A549 (cell line): ENCODE measurements at regions not wholly inside any gene's neighbourhood (a gene's known extent, or its start where the extent isn't known, plus 50 kb on each side); places are given as distances from the start of the nearest gene placed in this dataset.

Experiments
- ATAC-seq, 2 experiments: fragments of 200-7000 bp in 1 of 2; fragments of >200 bp in 1 of 2; cut with Nextera tagmentation in 1 of 2; cut with Tn5 transposase in 1 of 2; 3 replicates each; pipeline versions ENCODE4 v1.8.0 to v1.9.1; 2018 to 2020; ENCODE audit warnings: mild to moderate bottlenecking in 1 of 2, moderate library complexity in 1 of 2
- CTCF ChIA-PET: fragments of 300-600 bp; sonication (Branson Sonifier 250); formaldehyde crosslinking; extraction: SDS; loops from one replicate; lab custom pipeline; 2021; ENCODE audit warnings: antibody characterized with exemption, inconsistent platforms; lab: Yijun Ruan, JAX
- POLR2A ChIA-PET: fragments of 350-600 bp; formaldehyde crosslinking; extraction: SDS; loops from one replicate; lab custom pipeline; 2021; ENCODE audit warnings: antibody characterized with exemption, inconsistent platforms; lab: Yijun Ruan, JAX
- DNase-seq, 2 experiments: peaks; one replicate each; pipeline versions ENCODE4 v3.0.0 to v3.0.0-alpha.2; 2011 to 2016; ENCODE audit warnings: low read depth in 1 of 2, low spot score in 1 of 2
- FAIRE-seq: peaks from 2 replicates; lab custom pipeline; 2011; peaks lifted over from hg19 to GRCh38; lab: Jason Lieb, UNC
- H3K27ac ChIP-seq, 2 experiments: fragments of >200 bp; sonication (Bioruptor Twin); formaldehyde crosslinking; 3 replicates each; pipeline ENCODE4 v1.5.1; 2016 to 2017
- H3K4me1 ChIP-seq: fragments of >200 bp; sonication (Bioruptor Twin); formaldehyde crosslinking; 3 replicates; pipeline ENCODE4 v1.6.1; 2016
- H3K4me2 ChIP-seq: fragments of >200 bp; sonication (Bioruptor Twin); formaldehyde crosslinking; 3 replicates; pipeline ENCODE4 v1.6.1; 2016
- H3K4me3 ChIP-seq: fragments of >200 bp; sonication (Bioruptor Twin); formaldehyde crosslinking; 3 replicates; pipeline ENCODE4 v1.5.1; 2016
- H3K9me3 ChIP-seq: fragments of >200 bp; sonication (Bioruptor Twin); formaldehyde crosslinking; 3 replicates; pipeline ENCODE4 v1.6.1; 2016
- BHLHE40 ChIP-seq: IDR thresholded peaks from 2 replicates; pipeline ENCODE4 v1.6.1; 2012; ENCODE audit warnings: low read depth, low read length, inconsistent platforms
- CBX8 ChIP-seq: fragments of 200-600 bp; sonication (generic); IDR thresholded peaks from 2 replicates; pipeline ENCODE4 v1.6.1; 2016
- CHD2 ChIP-seq: fragments of 150-350 bp; IDR thresholded peaks from 2 replicates; pipeline ENCODE4 v1.6.1; 2014; ENCODE audit warnings: low read length; ENCODE audit not compliant: partially characterized antibody
- EHF ChIP-seq: fragments of 250-450 bp; sonication (Bioruptor Pico); IDR thresholded peaks from 2 replicates; pipeline ENCODE4 v1.5.0; 2020; ENCODE audit warnings: mild to moderate bottlenecking
- EHMT2 ChIP-seq: fragments of 200-600 bp; sonication (generic); IDR thresholded peaks from 2 replicates; pipeline ENCODE4 v1.6.1; 2016; ENCODE audit warnings: antibody characterized with exemption, low read depth, mild to moderate bottlenecking, moderate library complexity
- KDM1A ChIP-seq: fragments of 200-600 bp; sonication (generic); IDR thresholded peaks from 2 replicates; pipeline ENCODE4 v1.6.1; 2016; ENCODE audit warnings: low read depth, mild to moderate bottlenecking
- KDM5A ChIP-seq: fragments of 200-600 bp; sonication (generic); IDR thresholded peaks from 2 replicates; pipeline ENCODE4 v1.6.1; 2016; ENCODE audit warnings: antibody characterized with exemption, mild to moderate bottlenecking
- MAFK ChIP-seq: fragments of 450-650 bp; IDR thresholded peaks from 2 replicates; pipeline ENCODE4 v1.6.1; 2014; ENCODE audit not compliant: partially characterized antibody
- NR3C1 ChIP-seq: fragments of >200 bp; sonication (Bioruptor Twin); formaldehyde crosslinking; IDR thresholded peaks from 3 replicates; pipeline ENCODE4 v1.6.1; 2017
- RAD21 ChIP-seq, 2 experiments: fragments of >200 bp in 1 of 2; sonication (Bioruptor Twin) in 1 of 2; formaldehyde crosslinking in 1 of 2; IDR thresholded peaks in 1 of 2; conservative IDR thresholded peaks in 1 of 2; 2 replicates in 1 of 2; 3 replicates in 1 of 2; pipeline ENCODE4 v1.6.1; 2012 to 2018; ENCODE audit warnings: inconsistent platforms in 1 of 2
- RARB ChIP-seq: fragments of 250-450 bp; sonication (Bioruptor Pico); IDR thresholded peaks from 2 replicates; pipeline ENCODE4 v1.8.0; 2021; ENCODE audit warnings: mild to moderate bottlenecking, moderate library complexity
- RCOR1 ChIP-seq: fragments of 150-350 bp; IDR thresholded peaks from 2 replicates; pipeline ENCODE4 v1.6.1; 2014; ENCODE audit warnings: antibody characterized with exemption, low read length, low read depth
- RFX5 ChIP-seq: fragments of 450-650 bp; IDR thresholded peaks from 2 replicates; pipeline ENCODE4 v1.7.1; 2014; ENCODE audit warnings: antibody characterized with exemption, mild to moderate bottlenecking, moderate library complexity
- SMC3 ChIP-seq: fragments of >200 bp; sonication (Bioruptor Twin); formaldehyde crosslinking; IDR thresholded peaks from 3 replicates; pipeline ENCODE4 v1.6.1; 2018; ENCODE audit warnings: inconsistent platforms
- ZFP36 ChIP-seq: fragments of 450-650 bp; IDR thresholded peaks from 2 replicates; pipeline ENCODE4 v1.6.1; 2014; ENCODE audit warnings: borderline replicate concordance; ENCODE audit not compliant: partially characterized antibody
- WGBS: methylation state at CpG from one replicate; pipeline ENCODE4 v1.1.6; 2017; ENCODE audit errors: missing lambda C conversion rate; 5-methylcytosine and 5-hydroxymethylcytosine counted together
- TF ChIP-seq, protein P1 (sequence below): IDR thresholded peaks from 2 replicates; pipeline ENCODE4 v1.6.1; 2012; ENCODE audit warnings: low read depth, borderline replicate concordance
- TF ChIP-seq, protein P2 (sequence below): fragments of >200 bp; sonication (Bioruptor Twin); formaldehyde crosslinking; IDR thresholded peaks from 3 replicates; pipeline ENCODE4 v1.5.1; 2016
- TF ChIP-seq, protein P3 (sequence below): fragments of >200 bp; sonication (Bioruptor Twin); formaldehyde crosslinking; IDR thresholded peaks from 3 replicates; pipeline ENCODE4 v1.6.1; 2016
- TF ChIP-seq, protein P4 (sequence below): IDR thresholded peaks from 2 replicates; pipeline ENCODE4 v1.6.1; 2012

DNA sequence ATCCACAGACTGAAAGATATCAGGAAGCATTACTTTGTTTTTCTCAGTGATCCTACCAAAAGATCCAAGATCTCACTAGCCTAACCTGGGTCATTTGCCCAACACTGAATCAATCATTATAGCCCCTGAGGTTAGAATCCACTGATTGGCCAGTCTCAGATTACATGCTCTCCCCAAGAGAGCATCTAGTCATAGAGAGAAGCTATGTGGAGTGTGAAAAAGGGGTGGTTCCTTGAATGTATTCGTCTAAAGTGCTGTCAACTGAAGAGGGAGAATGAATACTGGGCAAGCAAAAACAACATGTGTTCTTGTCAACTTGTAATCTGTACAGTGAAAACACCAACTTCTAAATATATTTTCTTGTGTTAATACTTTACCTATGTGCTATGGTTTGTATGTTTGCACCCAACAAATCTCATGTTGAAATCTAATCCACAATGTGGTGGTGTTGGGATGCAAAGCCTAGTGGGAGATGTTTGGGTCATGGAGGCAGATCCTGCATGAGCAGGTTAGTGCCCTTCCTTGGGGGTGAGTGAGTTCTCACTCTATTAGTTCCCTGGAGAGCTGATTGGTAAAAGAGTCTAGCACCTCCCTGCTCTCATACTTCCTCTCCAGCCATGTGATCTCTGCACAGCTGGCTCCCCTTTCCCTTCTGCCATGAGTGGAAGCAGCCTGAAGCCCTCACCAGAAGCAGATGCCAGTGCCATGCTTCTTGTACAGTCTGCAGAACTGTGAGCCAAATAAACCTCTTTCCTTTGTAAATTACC lies 60.3 kb upstream of the PJA2 start:
- no peak for FAIRE-seq

DNA sequence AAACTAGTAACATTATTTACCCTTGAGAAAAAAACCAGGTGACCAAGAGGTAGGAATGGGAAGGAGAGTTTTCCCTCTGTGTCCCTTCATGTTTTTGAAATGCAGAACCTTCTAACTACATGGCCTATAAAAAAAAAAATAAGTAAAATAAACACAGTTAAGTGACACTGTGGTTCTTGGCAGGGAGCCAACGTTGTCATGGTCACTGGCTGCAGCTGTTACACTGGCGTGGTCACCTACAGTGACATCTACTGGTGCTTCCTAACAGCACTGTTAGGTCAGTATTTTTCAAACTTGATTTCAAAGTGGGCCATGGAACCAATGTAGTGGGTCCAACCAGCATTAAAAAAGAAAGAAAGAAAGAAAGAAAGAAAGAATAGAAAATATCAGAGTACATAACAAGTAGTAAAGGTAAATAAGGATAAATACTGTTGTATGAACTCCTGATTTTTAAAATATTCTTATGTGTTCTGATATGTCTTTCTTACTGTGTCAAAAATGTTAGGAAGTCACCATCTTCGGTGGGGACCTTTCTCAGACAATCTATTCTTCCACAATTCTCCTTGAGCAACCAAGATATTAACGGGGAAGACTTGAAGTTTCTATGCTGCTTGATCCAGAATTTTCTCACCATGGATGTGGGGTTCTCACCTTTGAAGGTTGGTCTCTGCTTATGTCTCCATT lies 59.1 kb upstream of the PJA2 start:
- 0 out of 3 replicates have a peak overlapping the region, but pooled peaks have one; percentile 22 for H3K4me2 ChIP-seq
- TF ChIP-seq SMC3 (peak; percentile 84), RAD21 (conservative IDR thresholded peaks at IDR 0.05 in 1 of 2, IDR thresholded peaks at IDR 0.05 in 1 of 2) (peak; percentile 71 to 77), EHF (CRISPR knock-in tag) (no peak), EHMT2 (no peak), CBX8 (no peak), KDM5A (no peak), KDM1A (no peak)
- TF ChIP-seq, protein P1, sequence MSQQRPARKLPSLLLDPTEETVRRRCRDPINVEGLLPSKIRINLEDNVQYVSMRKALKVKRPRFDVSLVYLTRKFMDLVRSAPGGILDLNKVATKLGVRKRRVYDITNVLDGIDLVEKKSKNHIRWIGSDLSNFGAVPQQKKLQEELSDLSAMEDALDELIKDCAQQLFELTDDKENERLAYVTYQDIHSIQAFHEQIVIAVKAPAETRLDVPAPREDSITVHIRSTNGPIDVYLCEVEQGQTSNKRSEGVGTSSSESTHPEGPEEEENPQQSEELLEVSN: no peak
- TF ChIP-seq, protein P2, sequence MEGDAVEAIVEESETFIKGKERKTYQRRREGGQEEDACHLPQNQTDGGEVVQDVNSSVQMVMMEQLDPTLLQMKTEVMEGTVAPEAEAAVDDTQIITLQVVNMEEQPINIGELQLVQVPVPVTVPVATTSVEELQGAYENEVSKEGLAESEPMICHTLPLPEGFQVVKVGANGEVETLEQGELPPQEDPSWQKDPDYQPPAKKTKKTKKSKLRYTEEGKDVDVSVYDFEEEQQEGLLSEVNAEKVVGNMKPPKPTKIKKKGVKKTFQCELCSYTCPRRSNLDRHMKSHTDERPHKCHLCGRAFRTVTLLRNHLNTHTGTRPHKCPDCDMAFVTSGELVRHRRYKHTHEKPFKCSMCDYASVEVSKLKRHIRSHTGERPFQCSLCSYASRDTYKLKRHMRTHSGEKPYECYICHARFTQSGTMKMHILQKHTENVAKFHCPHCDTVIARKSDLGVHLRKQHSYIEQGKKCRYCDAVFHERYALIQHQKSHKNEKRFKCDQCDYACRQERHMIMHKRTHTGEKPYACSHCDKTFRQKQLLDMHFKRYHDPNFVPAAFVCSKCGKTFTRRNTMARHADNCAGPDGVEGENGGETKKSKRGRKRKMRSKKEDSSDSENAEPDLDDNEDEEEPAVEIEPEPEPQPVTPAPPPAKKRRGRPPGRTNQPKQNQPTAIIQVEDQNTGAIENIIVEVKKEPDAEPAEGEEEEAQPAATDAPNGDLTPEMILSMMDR: peak; percentile 79
- TF ChIP-seq, protein P3, sequence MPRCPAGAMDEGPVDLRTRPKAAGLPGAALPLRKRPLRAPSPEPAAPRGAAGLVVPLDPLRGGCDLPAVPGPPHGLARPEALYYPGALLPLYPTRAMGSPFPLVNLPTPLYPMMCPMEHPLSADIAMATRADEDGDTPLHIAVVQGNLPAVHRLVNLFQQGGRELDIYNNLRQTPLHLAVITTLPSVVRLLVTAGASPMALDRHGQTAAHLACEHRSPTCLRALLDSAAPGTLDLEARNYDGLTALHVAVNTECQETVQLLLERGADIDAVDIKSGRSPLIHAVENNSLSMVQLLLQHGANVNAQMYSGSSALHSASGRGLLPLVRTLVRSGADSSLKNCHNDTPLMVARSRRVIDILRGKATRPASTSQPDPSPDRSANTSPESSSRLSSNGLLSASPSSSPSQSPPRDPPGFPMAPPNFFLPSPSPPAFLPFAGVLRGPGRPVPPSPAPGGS: no peak
- TF ChIP-seq, protein P4, sequence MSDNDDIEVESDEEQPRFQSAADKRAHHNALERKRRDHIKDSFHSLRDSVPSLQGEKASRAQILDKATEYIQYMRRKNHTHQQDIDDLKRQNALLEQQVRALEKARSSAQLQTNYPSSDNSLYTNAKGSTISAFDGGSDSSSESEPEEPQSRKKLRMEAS: peak; percentile 41; the same call in 1 of the 2 replicates
- peak; percentile 92 to 95 for ATAC-seq
- FAIRE-seq: peak; percentile 59
- H3K4me1 ChIP-seq: no peaks in the 10 kb centered on the region
- no peak overlapping the region for H3K4me3 ChIP-seq
- H3K9me3 ChIP-seq: no peaks in the 10 kb centered on the region
- no peak overlapping the region for H3K27ac ChIP-seq
- ChIA-PET POLR2A (no interaction called here), CTCF (interaction anchor here (1.0 to 2.0 kb wide), 3 partner anchors 12 to 827 kb away, joined by 4 to 8 read pairs (median 4); no protein-coding TSS in a partner anchor)
- DNase-seq: peak; percentile 60 to 88
- WGBS: 1% methylated on average over 4 of the region's 4 CpGs

More for the DNA sequence above, 60.3 kb upstream of the PJA2 start:
- ChIA-PET CTCF (interaction anchor here (2.0 to 2.2 kb wide), 2 partner anchors 789 to 828 kb away, joined by 5 to 8 read pairs; no protein-coding TSS in a partner anchor), POLR2A (no interaction called here)
- Histone ChIP-seq H3K27ac (no peak overlapping the region), H3K9me3 (no peaks in the 10 kb centered on the region), H3K4me3 (no peak overlapping the region), H3K4me2 (no peak overlapping the region), H3K4me1 (no peaks in the 10 kb centered on the region)
- TF ChIP-seq BHLHE40: no peak
- TF ChIP-seq RCOR1: no peak
- no peak for TF ChIP-seq RFX5
- no peak for TF ChIP-seq MAFK
- no peak for TF ChIP-seq NR3C1
- TF ChIP-seq RARB: no peak
- no peak for TF ChIP-seq CHD2
- TF ChIP-seq RAD21 (conservative IDR thresholded peaks at IDR 0.05 in 1 of 2, IDR thresholded peaks at IDR 0.05 in 1 of 2): no peak
- no peak for TF ChIP-seq ZFP36
- TF ChIP-seq, protein P4: no peak
- ATAC-seq (no peak), DNase-seq (no peak)
- 0% methylated on average over 1 of the region's 1 CpG for WGBS
